ENCODE measurements at regions not wholly inside any gene's neighbourhood (a gene's known extent, or its start where the extent isn't known, plus 50 kb on each side); places are given as distances from the start of the nearest gene placed in this dataset.
A peak's percentile ranks its signal among the peaks of the same experiment; 100 is the strongest.

- CTCF ChIA-PET, result no interaction called here
- BruUV-seq (replicated peaks), result no TSS peak
These were observed 130.7 kb downstream of the SLC30A10 start for GRCh38 chr1:219797683-219798082.

More at GRCh38 chr1:219797683-219798082, 130.7 kb downstream of the SLC30A10 start:
- ATAC-seq (no peak), DNase-seq (ENCODE audit: low read depth, low spot score) (no peak)
- peaks cover 0 to 11% of the 10 kb centered on the region in 2 experiments; a peak in 2 of 4 replicates for H3K4me1 ChIP-seq (ENCODE audit: control insufficient read depth in 1 of 2, insufficient read depth in 2 of 2, low read length in 2 of 2)
- no peak overlapping the region for H3K4me2 ChIP-seq (ENCODE audit: low read length)
- no peaks in the 10 kb centered on the region for H3K9me2 ChIP-seq (ENCODE audit: insufficient read depth)
- intact Hi-C loops (cut with micrococcal nuclease), result no loop called here
- no peak overlapping the region for H3K4me3 ChIP-seq (replicated peaks in 1 of 2; ENCODE audit: low read depth in 1 of 2, low read length in 2 of 2)
- no peak for TF ChIP-seq REST (IDR thresholded peaks at IDR 0.05; ENCODE audit: low read depth)
- no peak for TF ChIP-seq POLR2A (IDR thresholded peaks at IDR 0.05; ENCODE audit: borderline replicate concordance, extremely low read depth, insufficient read depth, insufficient read length)
- no peak for TF ChIP-seq FOSL1 (IDR thresholded peaks at IDR 0.05; ENCODE audit: low read depth)
- no peak for TF ChIP-seq POLR2AphosphoS5 (IDR thresholded peaks at IDR 0.05; ENCODE audit: low read depth, low read length)
- no peak for TF ChIP-seq EZH2phosphoT487 (IDR thresholded peaks at IDR 0.05; ENCODE audit: borderline replicate concordance)
- no peak for TF ChIP-seq ZNF274 (IDR thresholded peaks at IDR 0.05; ENCODE audit: low read depth, low read length)
- TF ChIP-seq, protein P1, sequence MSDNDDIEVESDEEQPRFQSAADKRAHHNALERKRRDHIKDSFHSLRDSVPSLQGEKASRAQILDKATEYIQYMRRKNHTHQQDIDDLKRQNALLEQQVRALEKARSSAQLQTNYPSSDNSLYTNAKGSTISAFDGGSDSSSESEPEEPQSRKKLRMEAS (IDR thresholded peaks at IDR 0.05), result no peak
- TF ChIP-seq, protein P2, sequence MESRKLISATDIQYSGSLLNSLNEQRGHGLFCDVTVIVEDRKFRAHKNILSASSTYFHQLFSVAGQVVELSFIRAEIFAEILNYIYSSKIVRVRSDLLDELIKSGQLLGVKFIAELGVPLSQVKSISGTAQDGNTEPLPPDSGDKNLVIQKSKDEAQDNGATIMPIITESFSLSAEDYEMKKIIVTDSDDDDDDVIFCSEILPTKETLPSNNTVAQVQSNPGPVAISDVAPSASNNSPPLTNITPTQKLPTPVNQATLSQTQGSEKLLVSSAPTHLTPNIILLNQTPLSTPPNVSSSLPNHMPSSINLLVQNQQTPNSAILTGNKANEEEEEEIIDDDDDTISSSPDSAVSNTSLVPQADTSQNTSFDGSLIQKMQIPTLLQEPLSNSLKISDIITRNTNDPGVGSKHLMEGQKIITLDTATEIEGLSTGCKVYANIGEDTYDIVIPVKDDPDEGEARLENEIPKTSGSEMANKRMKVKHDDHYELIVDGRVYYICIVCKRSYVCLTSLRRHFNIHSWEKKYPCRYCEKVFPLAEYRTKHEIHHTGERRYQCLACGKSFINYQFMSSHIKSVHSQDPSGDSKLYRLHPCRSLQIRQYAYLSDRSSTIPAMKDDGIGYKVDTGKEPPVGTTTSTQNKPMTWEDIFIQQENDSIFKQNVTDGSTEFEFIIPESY (IDR thresholded peaks at IDR 0.05; ENCODE audit: extremely low read depth, insufficient replicate concordance, low read length), result no peak
- no peak for TF ChIP-seq CBX3 (IDR thresholded peaks at IDR 0.05; ENCODE audit: low read depth)
- no peak for TF ChIP-seq ELF1 (IDR thresholded peaks at IDR 0.05; ENCODE audit: borderline replicate concordance, low read depth)
- no peak for TF ChIP-seq SRF (IDR thresholded peaks at IDR 0.05; ENCODE audit: low read depth)
- TF ChIP-seq, protein P3, sequence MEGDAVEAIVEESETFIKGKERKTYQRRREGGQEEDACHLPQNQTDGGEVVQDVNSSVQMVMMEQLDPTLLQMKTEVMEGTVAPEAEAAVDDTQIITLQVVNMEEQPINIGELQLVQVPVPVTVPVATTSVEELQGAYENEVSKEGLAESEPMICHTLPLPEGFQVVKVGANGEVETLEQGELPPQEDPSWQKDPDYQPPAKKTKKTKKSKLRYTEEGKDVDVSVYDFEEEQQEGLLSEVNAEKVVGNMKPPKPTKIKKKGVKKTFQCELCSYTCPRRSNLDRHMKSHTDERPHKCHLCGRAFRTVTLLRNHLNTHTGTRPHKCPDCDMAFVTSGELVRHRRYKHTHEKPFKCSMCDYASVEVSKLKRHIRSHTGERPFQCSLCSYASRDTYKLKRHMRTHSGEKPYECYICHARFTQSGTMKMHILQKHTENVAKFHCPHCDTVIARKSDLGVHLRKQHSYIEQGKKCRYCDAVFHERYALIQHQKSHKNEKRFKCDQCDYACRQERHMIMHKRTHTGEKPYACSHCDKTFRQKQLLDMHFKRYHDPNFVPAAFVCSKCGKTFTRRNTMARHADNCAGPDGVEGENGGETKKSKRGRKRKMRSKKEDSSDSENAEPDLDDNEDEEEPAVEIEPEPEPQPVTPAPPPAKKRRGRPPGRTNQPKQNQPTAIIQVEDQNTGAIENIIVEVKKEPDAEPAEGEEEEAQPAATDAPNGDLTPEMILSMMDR (IDR thresholded peaks at IDR 0.05 in 2 of 3, conservative IDR thresholded peaks at IDR 0.05 in 1 of 3; ENCODE audit: borderline replicate concordance in 1 of 3, insufficient read depth in 1 of 3, low read depth in 2 of 3, low read length in 2 of 3), result no peak
- TF ChIP-seq JUND (IDR thresholded peaks at IDR 0.05), result no peak
- TF ChIP-seq CEBPB (IDR thresholded peaks at IDR 0.05; ENCODE audit: low read depth), result no peak
- no peak for TF ChIP-seq EZH2 (IDR thresholded peaks at IDR 0.05)
- no peak for TF ChIP-seq TCF7L2 (IDR thresholded peaks at IDR 0.05; ENCODE audit: borderline replicate concordance, extremely low read depth, insufficient read depth, insufficient read length)
- TF ChIP-seq SIN3A (IDR thresholded peaks at IDR 0.05; ENCODE audit: low read depth), result no peak
- no peak for TF ChIP-seq ATF3 (IDR thresholded peaks at IDR 0.05)
- no peak for TF ChIP-seq ZFX (IDR thresholded peaks at IDR 0.05)
- no peak for TF ChIP-seq SP1 (IDR thresholded peaks at IDR 0.05; ENCODE audit: low read depth)
- no peak overlapping the region for H2AFZ ChIP-seq (ENCODE audit: low read depth, low read length, poor library complexity, severe bottlenecking)
- RAD21 ChIA-PET (ENCODE audit: low non-redundant PET in 1 of 2, low total read pairs in 2 of 2, uncharacterized antibody in 2 of 2, unreplicated experiment in 2 of 2), result no interaction called here
- H3K27ac ChIP-seq (ENCODE audit: low read depth, low read length), result peak overlapping the region; percentile 44; the same call in 1 of the 2 replicates
- no peaks in the 10 kb centered on the region for H3K9me3 ChIP-seq (ENCODE audit: control insufficient read depth in 1 of 2, insufficient read depth in 1 of 2, low read depth in 1 of 2, low read length in 2 of 2)
- H3K9ac ChIP-seq (ENCODE audit: low read length), result no peak overlapping the region
- no peaks in the 10 kb centered on the region for H3K79me2 ChIP-seq (ENCODE audit: insufficient read depth, low read length)
- POLR2A ChIA-PET, result no interaction called here
- H3K27me3 ChIP-seq (ENCODE audit: insufficient read depth, low read length), result no peaks in the 10 kb centered on the region
- H3K36me3 ChIP-seq (ENCODE audit: control insufficient read depth in 1 of 2, insufficient read depth in 2 of 2, low read length in 2 of 2), result no peaks in the 10 kb centered on the region
- no peaks in the 10 kb centered on the region for H4K20me1 ChIP-seq (ENCODE audit: insufficient read depth)

Data from HCT116 (cell line).